Tibial nerve (tissue), 4 donors: ENCODE measurements at regions not wholly inside any gene's neighbourhood (a gene's known extent, or its start where the extent isn't known, plus 50 kb on each side); places are given as distances from the start of the nearest gene placed in this dataset.

ENCODE experiments used
- DNase-seq, 2 donors: peaks; one replicate each; pipeline ENCODE4 v3.0.0-alpha.2; 2019; ENCODE audit warnings: low spot score in 2 of 2
- H3K27ac ChIP-seq, 4 donors: fragments of 200-600 bp; sonication (generic) in 3 of 4; one replicate each; pipeline ENCODE4 v1.5.1; 2017 to 2019; ENCODE audit warnings: mild to moderate bottlenecking in 1 of 4
- H3K27me3 ChIP-seq, 2 donors: fragments of 200-600 bp; sonication (generic) in 1 of 2; one replicate each; pipeline versions ENCODE4 v1.5.1 to v1.6.0; 2017 to 2019
- H3K36me3 ChIP-seq, 3 donors: fragments of 200-600 bp; sonication (generic); one replicate each; pipeline ENCODE4 v1.5.1; 2018 to 2019
- H3K4me1 ChIP-seq, 4 donors: fragments of 200-600 bp; sonication (generic) in 3 of 4; one replicate each; pipeline ENCODE4 v1.5.1; 2017 to 2019
- H3K4me3 ChIP-seq, 4 donors: fragments of 200-600 bp; sonication (generic) in 3 of 4; one replicate each; pipeline ENCODE4 v1.5.1; 2017 to 2019; ENCODE audit warnings: mild to moderate bottlenecking in 1 of 4, moderate library complexity in 1 of 4
- H3K9me3 ChIP-seq, 4 donors: fragments of 200-600 bp; sonication (generic) in 3 of 4; one replicate each; pipeline ENCODE4 v1.5.1; 2017 to 2019
- CTCF ChIP-seq, 5 experiments: fragments of 200-600 bp in 3 of 5; fragments of 450-650 bp in 2 of 5; sonication (generic) in 3 of 5; IDR thresholded peaks; one replicate each; pipeline ENCODE4 v1.5.1; 2016 to 2019; ENCODE audit warnings: antibody characterized with exemption in 5 of 5, mild to moderate bottlenecking in 3 of 5, moderate library complexity in 2 of 5
- EP300 ChIP-seq, 2 donors: sonication (generic); formaldehyde crosslinking; IDR thresholded peaks; one replicate each; pipeline ENCODE4 v1.6.1; 2017; ENCODE audit warnings: antibody characterized with exemption in 2 of 2, mild to moderate bottlenecking in 1 of 2
- POLR2A ChIP-seq, 2 donors: fragments of 450-650 bp; IDR thresholded peaks; one replicate each; pipeline ENCODE4 v1.6.1; 2017; ENCODE audit warnings: antibody characterized with exemption in 2 of 2, mild to moderate bottlenecking in 2 of 2, moderate library complexity in 2 of 2
- WGBS, 2 donors: methylation state at CpG; one replicate each; pipeline ENCODE4 v1.1.5; 2018; 5-methylcytosine and 5-hydroxymethylcytosine counted together

DNA sequence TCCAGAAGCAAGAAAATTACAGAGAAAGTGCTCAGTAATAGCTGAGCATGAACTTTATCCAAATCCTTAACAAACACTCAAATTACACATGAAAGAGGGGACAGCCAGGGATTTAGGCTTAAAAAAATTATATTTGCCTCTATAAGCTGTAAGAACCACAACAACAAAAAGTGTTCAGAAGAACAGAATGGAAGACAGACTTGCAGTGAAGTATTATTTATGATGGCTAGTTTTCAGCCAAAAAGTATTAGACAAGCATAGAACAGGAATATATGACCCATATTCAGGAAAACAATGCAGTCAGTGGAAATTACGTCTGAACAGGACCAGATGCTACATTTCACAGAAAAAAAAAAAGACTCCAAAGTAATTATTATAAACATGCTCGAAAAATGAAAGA lies 1246.3 kb downstream of the NCAM2 start:
- WGBS, 2 donors, result 31 to 40% methylated on average over 2 of the region's 2 CpGs
- no peaks in the 10 kb centered on the region for H3K36me3 ChIP-seq
- H3K4me1 ChIP-seq, result no peaks in the 10 kb centered on the region
- TF ChIP-seq CTCF (IDR thresholded peaks at IDR 0.05) (no peak), EP300 (IDR thresholded peaks at IDR 0.05) (no peak), POLR2A (IDR thresholded peaks at IDR 0.05) (no peak)
- no peaks in the 10 kb centered on the region for H3K9me3 ChIP-seq
- no peak overlapping the region for H3K27ac ChIP-seq
- H3K4me3 ChIP-seq, result no peak overlapping the region
- DNase-seq, result no peak
- no peaks in the 10 kb centered on the region for H3K27me3 ChIP-seq

GRCh38 chr21:22250355-22250754 lies 1252.1 kb downstream of the NCAM2 start:
- H3K36me3 ChIP-seq, result no peaks in the 10 kb centered on the region
- no peaks in the 10 kb centered on the region for H3K27me3 ChIP-seq
- DNase-seq, result no peak
- H3K27ac ChIP-seq, result no peak overlapping the region
- H3K4me1 ChIP-seq, result no peaks in the 10 kb centered on the region
- no peaks in the 10 kb centered on the region for H3K9me3 ChIP-seq
- 61 to 68% methylated on average over 3 of the region's 3 CpGs for WGBS, 2 donors
- no peak for TF ChIP-seq EP300 (IDR thresholded peaks at IDR 0.05)
- no peak for TF ChIP-seq CTCF (IDR thresholded peaks at IDR 0.05)
- TF ChIP-seq POLR2A (IDR thresholded peaks at IDR 0.05), result no peak
- H3K4me3 ChIP-seq, result no peak overlapping the region

DNA sequence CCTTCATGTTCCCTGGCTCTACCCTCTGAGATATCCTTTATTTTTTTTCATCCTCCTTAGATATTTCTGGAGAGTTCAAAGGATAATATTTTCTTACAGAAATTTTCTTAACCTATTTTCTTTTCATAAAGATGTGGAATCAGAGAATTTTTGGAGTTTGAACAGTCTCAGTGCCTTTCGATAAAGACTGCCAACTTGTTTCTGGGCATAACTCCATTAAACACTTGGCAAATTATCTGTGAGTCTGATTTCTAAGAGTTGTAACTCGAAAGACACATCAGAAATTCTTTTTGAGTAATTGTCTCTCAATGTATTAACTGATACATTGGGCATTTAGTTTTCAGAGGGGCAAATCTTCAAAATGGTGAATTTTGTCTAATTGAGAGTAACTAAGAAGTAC lies 1255.6 kb downstream of the NCAM2 start:
- no peak for DNase-seq
- 24 to 56% methylated on average over 2 of the region's 2 CpGs for WGBS, 2 donors
- Histone ChIP-seq H3K36me3 (no peaks in the 10 kb centered on the region), H3K4me3 (no peak overlapping the region), H3K27ac (no peak overlapping the region), H3K27me3 (no peaks in the 10 kb centered on the region), H3K4me1 (no peaks in the 10 kb centered on the region), H3K9me3 (no peaks in the 10 kb centered on the region)
- TF ChIP-seq CTCF (IDR thresholded peaks at IDR 0.05), result no peak
- no peak for TF ChIP-seq POLR2A (IDR thresholded peaks at IDR 0.05)

DNA sequence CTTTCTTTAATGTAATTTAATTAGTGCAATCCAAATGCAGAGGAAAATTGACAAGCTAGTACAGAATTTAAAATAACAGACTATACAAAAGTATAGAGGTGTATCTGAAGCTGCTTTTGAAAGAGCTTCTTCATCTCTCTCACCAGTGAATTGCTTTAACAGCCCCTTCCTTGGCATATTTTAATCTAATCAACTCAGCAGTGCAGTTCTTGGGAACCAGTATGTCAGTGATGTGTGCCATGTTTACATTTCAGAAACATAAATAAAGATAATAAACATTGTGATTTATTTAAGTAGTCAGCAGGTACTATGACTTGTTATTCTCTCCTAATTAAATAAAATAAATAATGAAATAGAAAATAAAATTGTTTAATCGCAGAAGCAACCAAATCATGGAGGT lies 1260.6 kb downstream of the NCAM2 start:
- Histone ChIP-seq H3K27ac (no peak overlapping the region), H3K9me3 (no peaks in the 10 kb centered on the region), H3K36me3 (no peaks in the 10 kb centered on the region), H3K27me3 (no peaks in the 10 kb centered on the region), H3K4me3 (no peak overlapping the region), H3K4me1 (no peaks in the 10 kb centered on the region)
- TF ChIP-seq CTCF (IDR thresholded peaks at IDR 0.05) (no peak), EP300 (IDR thresholded peaks at IDR 0.05) (no peak), POLR2A (IDR thresholded peaks at IDR 0.05) (no peak)
- no peak for DNase-seq
- WGBS, 2 donors, result 94 to 98% methylated on average over 1 of the region's 1 CpG

GRCh38 chr21:22260274-22260673 lies 1262.1 kb downstream of the NCAM2 start:
- H3K4me1 ChIP-seq, result no peaks in the 10 kb centered on the region
- H3K4me3 ChIP-seq, result no peak overlapping the region
- DNase-seq, result no peak
- no peaks in the 10 kb centered on the region for H3K9me3 ChIP-seq
- WGBS, 2 donors, result 44 to 45% methylated on average over 2 of the region's 2 CpGs
- TF ChIP-seq POLR2A (IDR thresholded peaks at IDR 0.05) (no peak), EP300 (IDR thresholded peaks at IDR 0.05) (no peak), CTCF (IDR thresholded peaks at IDR 0.05) (no peak)
- H3K36me3 ChIP-seq, result no peaks in the 10 kb centered on the region
- H3K27ac ChIP-seq, result no peak overlapping the region
- H3K27me3 ChIP-seq, result no peaks in the 10 kb centered on the region
